Stimulated activated CD8-positive, alpha-beta memory T cell treated with anti-CD3 and anti-CD28 coated beads, Interleukin-7, amount 100 ng/mL, for 48 hours (primary cell): ENCODE measurements at regions not wholly inside any gene's neighbourhood (a gene's known extent, or its start where the extent isn't known, plus 50 kb on each side); places are given as distances from the start of the nearest gene placed in this dataset.
"Not testable (repeated sequence)": the region's sequence is repeated elsewhere in the genome, so short reads cannot be mapped to it uniquely, and the experiment has no call there.

Source experiments
- DNase-seq, 2 donors: peaks; one replicate each; pipeline ENCODE4 v3.0.0-alpha.2; 2020; ENCODE audit warnings: low read depth in 1 of 2; ENCODE audit errors: extremely low read depth in 1 of 2

- DNase-seq = no peak
Measured at GRCh38 chr20:17873410-17874270, 95.0 kb downstream of the SNX5 start.

GRCh38 chr20:17872959-17873358 lies 95.6 kb downstream of the SNX5 start:
- no peak for DNase-seq

GRCh38 chr20:17872434-17872833 lies 96.2 kb downstream of the SNX5 start:
- DNase-seq = no peak

GRCh38 chr20:17871886-17872285 lies 96.7 kb downstream of the SNX5 start:
- no peak for DNase-seq

- no peak for DNase-seq
Measured at GRCh38 chr20:17871181-17871580, 97.4 kb downstream of the SNX5 start.

- no peak for DNase-seq
Measured at GRCh38 chr20:17870086-17870740, 98.4 kb downstream of the SNX5 start.

GRCh38 chr20:17869295-17869994 lies 99.1 kb downstream of the SNX5 start:
- DNase-seq = no peak

- no peak for DNase-seq
Measured at GRCh38 chr20:17868700-17869231, 99.8 kb downstream of the SNX5 start.

GRCh38 chr20:17868151-17868550 lies 100.4 kb downstream of the SNX5 start:
- no peak for DNase-seq

GRCh38 chr20:17867131-17867925 lies 101.3 kb downstream of the SNX5 start:
- no peak for DNase-seq

GRCh38 chr20:17866234-17867001 lies 102.2 kb downstream of the SNX5 start:
- DNase-seq = no peak

- no peak for DNase-seq
Measured at GRCh38 chr20:17863577-17864292, 104.9 kb downstream of the SNX5 start.

GRCh38 chr20:17863209-17863576 lies 105.4 kb downstream of the SNX5 start:
- DNase-seq = no peak

GRCh38 chr20:17862171-17862570 lies 106.4 kb downstream of the SNX5 start:
- no peak for DNase-seq

- DNase-seq = not testable (repeated sequence)
Measured at GRCh38 chr20:17861620-17862019, 107.0 kb downstream of the SNX5 start.

GRCh38 chr20:17860301-17861197 lies 108.0 kb downstream of the SNX5 start:
- no peak for DNase-seq

GRCh38 chr20:17859616-17860232 lies 108.9 kb downstream of the SNX5 start:
- no peak for DNase-seq
